H1 (cell line): ENCODE measurements at regions not wholly inside any gene's neighbourhood (a gene's known extent, or its start where the extent isn't known, plus 50 kb on each side); places are given as distances from the start of the nearest gene placed in this dataset.

ENCODE experiments used
- CTCF ChIA-PET: fragments of 300-600 bp; sonication (Branson Sonifier 250); formaldehyde crosslinking; loops from one replicate; lab custom pipeline; 2021; ENCODE audit not compliant: partially characterized antibody; lab: Charles Lee
- POLR2A ChIA-PET: fragments of 300-600 bp; sonication (Branson Sonifier 250); formaldehyde crosslinking; loops from one replicate; lab custom pipeline; 2021; ENCODE audit warnings: inconsistent platforms; ENCODE audit not compliant: partially characterized antibody; lab: Charles Lee
- DNase-seq, 2 experiments: peaks; one replicate each; pipeline versions ENCODE4 v3.0.0 to v3.0.0-alpha.2; 2010 to 2022; ENCODE audit warnings: low spot score in 2 of 2, low read depth in 1 of 2, mixed read lengths in 1 of 2
- FAIRE-seq: peaks from 2 replicates; lab custom pipeline; 2011; peaks lifted over from hg19 to GRCh38; lab: Jason Lieb, UNC
- H2AFZ ChIP-seq: 2 replicates; pipeline ENCODE4 v1.8.1; 2012; ENCODE audit warnings: low read length, inconsistent platforms
- H2AK5ac ChIP-seq: 2 replicates; pipeline ENCODE4 v1.6.1; 2013; ENCODE audit warnings: low read depth, low read length
- H2BK120ac ChIP-seq: replicated peaks from 2 replicates; pipeline ENCODE3; 2013; ENCODE audit warnings: low read depth, low read length, inconsistent platforms
- H2BK12ac ChIP-seq: 2 replicates; pipeline ENCODE4 v1.6.1; 2013; ENCODE audit warnings: low read depth, low read length
- H2BK15ac ChIP-seq: 2 replicates; pipeline ENCODE4 v1.6.1; 2013; ENCODE audit warnings: low read length
- H2BK20ac ChIP-seq: 2 replicates; pipeline ENCODE4 v1.6.1; 2013; ENCODE audit warnings: low read length
- H2BK5ac ChIP-seq: 2 replicates; pipeline ENCODE4 v1.6.1; 2013; ENCODE audit warnings: low read depth, low read length
- H3K14ac ChIP-seq: 2 replicates; pipeline ENCODE4 v1.6.1; 2013; ENCODE audit warnings: inconsistent platforms; ENCODE audit not compliant: insufficient read length
- H3K18ac ChIP-seq: 2 replicates; pipeline ENCODE4 v1.6.1; 2013; ENCODE audit warnings: low read length; ENCODE audit errors: extremely low read depth
- H3K23ac ChIP-seq: 2 replicates; pipeline ENCODE4 v1.6.1; 2013; ENCODE audit warnings: inconsistent platforms; ENCODE audit not compliant: insufficient read length
- H3K23me2 ChIP-seq: 2 replicates; pipeline ENCODE4 v1.6.1; 2013; ENCODE audit warnings: low read depth, low read length
- H3K27ac ChIP-seq: 2 replicates; pipeline ENCODE4 v1.6.1; 2011; ENCODE audit warnings: low read depth, low read length, inconsistent platforms
- H3K27me3 ChIP-seq, 4 experiments: replicated peaks in 1 of 4; 1 replicate in 1 of 4; 2 replicates in 3 of 4; pipeline versions ENCODE4 v1.6.1 to v1.8.1; 2011 to 2013; ENCODE audit warnings: low read length in 3 of 4, mild to moderate bottlenecking in 3 of 4, inconsistent platforms in 2 of 4, mixed read lengths in 2 of 4, moderate library complexity in 1 of 4; ENCODE audit not compliant: control insufficient read depth in 3 of 4, insufficient read depth in 3 of 4; ENCODE audit errors: extremely low read depth in 1 of 4
- H3K36me3 ChIP-seq, 4 experiments: 2 replicates each; pipeline versions ENCODE4 v1.6.1 to v1.8.1; 2011 to 2013; ENCODE audit warnings: mild to moderate bottlenecking in 4 of 4, low read length in 3 of 4, moderate library complexity in 2 of 4, control low read depth in 1 of 4, inconsistent platforms in 1 of 4; ENCODE audit not compliant: insufficient read depth in 4 of 4, control insufficient read depth in 2 of 4
- H3K4ac ChIP-seq: replicated peaks from 2 replicates; pipeline ENCODE3; 2013; ENCODE audit warnings: low read length, low read depth, mixed read lengths, inconsistent platforms; ENCODE audit not compliant: insufficient read length
- H3K4me1 ChIP-seq, 4 experiments: replicated peaks in 1 of 4; 1 replicate in 1 of 4; 2 replicates in 3 of 4; pipeline versions ENCODE4 v1.6.1 to v1.8.1; 2011 to 2013; ENCODE audit warnings: low read length in 3 of 4, inconsistent platforms in 2 of 4, mixed read lengths in 1 of 4; ENCODE audit not compliant: insufficient read depth in 4 of 4, control insufficient read depth in 3 of 4
- H3K4me2 ChIP-seq, 2 experiments: 2 replicates each; pipeline versions ENCODE4 v1.6.1 to v1.8.1; 2011 to 2013; ENCODE audit warnings: low read depth in 2 of 2, low read length in 2 of 2, control low read depth in 1 of 2, inconsistent platforms in 1 of 2, mild to moderate bottlenecking in 1 of 2; ENCODE audit not compliant: insufficient read depth in 1 of 2
- H3K4me3 ChIP-seq, 4 experiments: fragments of 200-600, 300-600 bp in 1 of 4; sonication (generic), shearing (Covaris generic), sonication (Bioruptor Twin) in 1 of 4; 2 replicates each; pipeline versions ENCODE4 v1.5.1 to v1.8.1; 2011 to 2016; ENCODE audit warnings: low read length in 4 of 4, low read depth in 3 of 4, control low read depth in 2 of 4, inconsistent platforms in 2 of 4, mild to moderate bottlenecking in 2 of 4, mixed read lengths in 1 of 4, moderate library complexity in 1 of 4; ENCODE audit not compliant: insufficient read depth in 2 of 4; ENCODE audit errors: extremely low read depth in 1 of 4
- H3K56ac ChIP-seq: replicated peaks from 2 replicates; pipeline ENCODE3; 2013; ENCODE audit warnings: low read depth, mild to moderate bottlenecking, mixed read lengths, low read length, inconsistent platforms; ENCODE audit not compliant: insufficient read length
- H3K79me1 ChIP-seq: 2 replicates; pipeline ENCODE4 v1.6.1; 2013; ENCODE audit warnings: low read depth, low read length, control low read depth
- H3K79me2 ChIP-seq, 2 experiments: 2 replicates each; pipeline versions ENCODE4 v1.6.1 to v1.8.1; 2012 to 2013; ENCODE audit warnings: low read length in 2 of 2, mild to moderate bottlenecking in 2 of 2, inconsistent platforms in 1 of 2; ENCODE audit not compliant: insufficient read depth in 2 of 2, control insufficient read depth in 1 of 2
- H3K9ac ChIP-seq, 4 experiments: replicated peaks in 1 of 4; 1 replicate in 1 of 4; 2 replicates in 3 of 4; pipeline versions ENCODE4 v1.6.1 to v1.8.1; 2011 to 2013; ENCODE audit warnings: low read depth in 3 of 4, low read length in 3 of 4, control low read depth in 2 of 4, mild to moderate bottlenecking in 2 of 4, moderate library complexity in 2 of 4, inconsistent platforms in 1 of 4; ENCODE audit errors: extremely low read depth in 1 of 4
- H3K9me3 ChIP-seq, 2 experiments: 2 replicates each; pipeline versions ENCODE4 v1.6.1 to v1.8.1; 2012 to 2013; ENCODE audit warnings: mild to moderate bottlenecking in 2 of 2, moderate library complexity in 2 of 2, control low read depth in 1 of 2, inconsistent platforms in 1 of 2, low read depth in 1 of 2, low read length in 1 of 2, mixed read lengths in 1 of 2; ENCODE audit not compliant: insufficient read depth in 2 of 2
- H4K20me1 ChIP-seq, 2 experiments: replicated peaks in 1 of 2; 2 replicates each; pipeline versions ENCODE3 to v1.8.1; 2011 to 2013; ENCODE audit warnings: inconsistent platforms in 2 of 2, low read length in 2 of 2, mild to moderate bottlenecking in 1 of 2; ENCODE audit not compliant: insufficient read depth in 2 of 2, control insufficient read depth in 1 of 2
- H4K5ac ChIP-seq: 2 replicates; pipeline ENCODE4 v1.6.1; 2013; ENCODE audit warnings: low read length, low read depth, mixed read lengths, inconsistent platforms; ENCODE audit not compliant: insufficient read length
- H4K8ac ChIP-seq: 2 replicates; pipeline ENCODE4 v1.8.0; 2013; ENCODE audit warnings: mild to moderate bottlenecking, moderate library complexity, low read length, inconsistent platforms; ENCODE audit not compliant: insufficient read depth; ENCODE audit errors: extremely low read depth
- H4K91ac ChIP-seq: replicated peaks from 2 replicates; pipeline ENCODE3; 2013; ENCODE audit warnings: low read length, mixed read lengths, inconsistent platforms; ENCODE audit not compliant: insufficient read length
- CTBP2 ChIP-seq: IDR thresholded peaks from 2 replicates; pipeline ENCODE4 v1.7.0; 2011; ENCODE audit warnings: borderline replicate concordance, mild to moderate bottlenecking, moderate library complexity, mixed read lengths, low read length; ENCODE audit not compliant: insufficient read depth, insufficient read length
- CTCF ChIP-seq, 3 experiments: IDR thresholded peaks; 1 replicate in 2 of 3; 2 replicates in 1 of 3; pipeline versions ENCODE4 v1.5.1 to v1.6.1; 2011; ENCODE audit warnings: low read length in 3 of 3, mild to moderate bottlenecking in 3 of 3, inconsistent platforms in 2 of 3, low read depth in 1 of 3, moderate library complexity in 1 of 3; ENCODE audit not compliant: insufficient read depth in 1 of 3; ENCODE audit errors: control extremely low read depth in 1 of 3
- E2F6 ChIP-seq: IDR thresholded peaks from 2 replicates; pipeline ENCODE4 v1.6.1; 2012; ENCODE audit warnings: inconsistent platforms
- GABPA ChIP-seq: IDR thresholded peaks from 2 replicates; pipeline ENCODE4 v1.6.1; 2011; ENCODE audit warnings: mild to moderate bottlenecking, low read length, moderate library complexity, borderline replicate concordance; ENCODE audit not compliant: insufficient read depth
- KDM5A ChIP-seq: fragments of 200-600 bp; IDR thresholded peaks from 2 replicates; pipeline ENCODE4 v1.7.1; 2012; ENCODE audit warnings: mild to moderate bottlenecking, low read length, inconsistent platforms, mixed read lengths
- RAD21 ChIP-seq, 2 experiments: IDR thresholded peaks in 1 of 2; conservative IDR thresholded peaks in 1 of 2; 2 replicates each; pipeline ENCODE4 v1.6.1; 2011; ENCODE audit warnings: low read depth in 2 of 2, low read length in 2 of 2, improper control_type of control experiment in 1 of 2, inconsistent platforms in 1 of 2, mild to moderate bottlenecking in 1 of 2, moderate library complexity in 1 of 2
- SAP30 ChIP-seq: fragments of 300-600 bp; sonication (generic); IDR thresholded peaks from 2 replicates; pipeline ENCODE4 v1.7.1; 2012; ENCODE audit warnings: low read length, moderate library complexity, mild to moderate bottlenecking, inconsistent platforms; ENCODE audit not compliant: insufficient read depth, insufficient replicate concordance
- SRF ChIP-seq: IDR thresholded peaks from 2 replicates; pipeline ENCODE4 v1.6.1; 2011; ENCODE audit warnings: mild to moderate bottlenecking, low read depth, low read length, moderate library complexity
- TAF1 ChIP-seq: IDR thresholded peaks from 2 replicates; pipeline ENCODE4 v1.6.1; 2011; ENCODE audit warnings: mild to moderate bottlenecking, low read depth, low read length
- TBP ChIP-seq: IDR thresholded peaks from 2 replicates; pipeline ENCODE4 v1.6.1; 2011; ENCODE audit warnings: low read depth, low read length, improper control_type of control experiment
- YY1 ChIP-seq: IDR thresholded peaks from 2 replicates; pipeline ENCODE4 v1.6.1; 2011; ENCODE audit warnings: low read depth, mild to moderate bottlenecking, low read length
- WGBS, 2 experiments: shearing (Covaris generic) in 1 of 2; methylation state at CpG; one replicate each; pipeline versions ENCODE4 v1.1.6 to v1.1.7; 2013 to 2015; ENCODE audit warnings: low lambda C conversion rate in 2 of 2, mixed read lengths in 2 of 2, inconsistent platforms in 1 of 2, low coverage in 1 of 2, missing lambda C conversion rate in 1 of 2; ENCODE audit not compliant: insufficient replicate concordance in 2 of 2, insufficient coverage in 1 of 2, insufficient read length in 1 of 2; ENCODE audit errors: extremely low coverage in 1 of 2, missing lambda C conversion rate in 1 of 2; 5-methylcytosine and 5-hydroxymethylcytosine counted together

- Histone ChIP-seq H4K20me1 (no peaks in the 10 kb centered on the region), H2AFZ (no peak overlapping the region), H3K9ac (no peak overlapping the region), H3K4me1 (no peaks in the 10 kb centered on the region), H3K18ac (no peak overlapping the region), H2BK5ac (no peak overlapping the region), H3K23me2 (peaks cover 2% of the 10 kb centered on the region; the same call in 1 of the 2 replicates), H3K27me3 (no peaks in the 10 kb centered on the region), H3K27ac (no peak overlapping the region), H2BK12ac (no peak overlapping the region), H2BK15ac (no peak overlapping the region), H3K4ac (no peak overlapping the region), H4K91ac (no peak overlapping the region), H3K79me1 (no peaks in the 10 kb centered on the region), H4K8ac (no peak overlapping the region), H2BK20ac (no peak overlapping the region), H3K4me2 (no peak overlapping the region), H3K9me3 (no peaks in the 10 kb centered on the region), H3K23ac (no peak overlapping the region), H4K5ac (no peak overlapping the region), H3K4me3 (no peak overlapping the region), H3K79me2 (no peaks in the 10 kb centered on the region), H2BK120ac (no peak overlapping the region), H2AK5ac (no peak overlapping the region), H3K56ac (no peak overlapping the region), H3K14ac (no peak overlapping the region), H3K36me3 (no peaks in the 10 kb centered on the region)
- POLR2A ChIA-PET, result no interaction called here
- CTCF ChIA-PET, result interaction anchor here (1.0 to 1.3 kb wide), 4 partner anchors 9 to 632 kb away, joined by 3 to 6 read pairs (median 4); no protein-coding TSS in a partner anchor
- FAIRE-seq, result no peak
- DNase-seq, result no peak
- WGBS, 2 experiments, result 95% methylated on average over 3 of the region's 3 CpGs; no CpG with 5 or more reads in 1 of the 2 experiments
- no peak for TF ChIP-seq SRF
- TF ChIP-seq KDM5A, result no peak
- TF ChIP-seq CTBP2, result no peak
- no peak for TF ChIP-seq TAF1
- TF ChIP-seq RAD21 (IDR thresholded peaks at IDR 0.05 in 1 of 2, conservative IDR thresholded peaks at IDR 0.05 in 1 of 2; ENCODE audit: low read depth in 2 of 2, low read length in 2 of 2), result peak; percentile 37 to 48
- TF ChIP-seq SAP30, result no peak
- no peak for TF ChIP-seq E2F6
- TF ChIP-seq CTCF (IDR thresholded peaks at IDR 0.05; ENCODE audit: control extremely low read depth in 1 of 3, insufficient read depth in 1 of 3, low read depth in 1 of 3, low read length in 3 of 3), result peak in 1 of 3 experiments; percentile 8; a peak in 1 of 4 replicates
- no peak for TF ChIP-seq YY1
- no peak for TF ChIP-seq TBP
- TF ChIP-seq GABPA, result no peak
These were observed 233.8 kb upstream of the USP25 start for GRCh38 chr21:15495965-15496364.
